ENCODE measurements at regions not wholly inside any gene's neighbourhood (a gene's known extent, or its start where the extent isn't known, plus 50 kb on each side); places are given as distances from the start of the nearest gene placed in this dataset.

GRCh38 chr4:14018191-14018853 lies 390.8 kb upstream of the BOD1L1 start (continued):
- no peak for TF ChIP-seq ZSCAN30 (tag by site-specific recombination; IDR thresholded peaks at IDR 0.05)

- CTCF ChIA-PET: no interaction called here
- no peak overlapping the region for H3K27ac ChIP-seq (ENCODE audit: extremely low read depth, low read depth, low read length)
- TF ChIP-seq OSR2 (tag by site-specific recombination; IDR thresholded peaks at IDR 0.05) (no peak), INSM2 (tag by site-specific recombination; IDR thresholded peaks at IDR 0.05) (no peak), ZBTB17 (tag by site-specific recombination; IDR thresholded peaks at IDR 0.05) (no peak), ZNF311 (tag by site-specific recombination; IDR thresholded peaks at IDR 0.05; ENCODE audit: borderline replicate concordance) (no peak), AEBP2 (tag by site-specific recombination; IDR thresholded peaks at IDR 0.05; ENCODE audit: borderline replicate concordance) (no peak), ZNF449 (tag by site-specific recombination; IDR thresholded peaks at IDR 0.05) (no peak), HIC1 (tag by site-specific recombination; IDR thresholded peaks at IDR 0.05) (no peak), PBX3 (CRISPR knock-in tag; IDR thresholded peaks at IDR 0.05) (no peak)
These were observed 394.9 kb upstream of the BOD1L1 start for GRCh38 chr4:14022456-14022855.

GRCh38 chr4:14023036-14023435 lies 395.5 kb upstream of the BOD1L1 start:
- POLR2A ChIA-PET: no interaction called here
- CTCF ChIA-PET: no interaction called here
- TF ChIP-seq KLF17 (tag by site-specific recombination; IDR thresholded peaks at IDR 0.05) (no peak), OVOL3 (tag by site-specific recombination; IDR thresholded peaks at IDR 0.05) (no peak), ZNF341 (tag by site-specific recombination; IDR thresholded peaks at IDR 0.05; ENCODE audit: low read depth) (no peak), ZBTB21 (tag by site-specific recombination; IDR thresholded peaks at IDR 0.05) (no peak), ZNF510 (tag by site-specific recombination; IDR thresholded peaks at IDR 0.05; ENCODE audit: insufficient replicate concordance) (no peak), ZNF776 (tag by site-specific recombination; IDR thresholded peaks at IDR 0.05; ENCODE audit: borderline replicate concordance) (no peak), INSM2 (tag by site-specific recombination; IDR thresholded peaks at IDR 0.05) (no peak)

More at GRCh38 chr4:14022456-14022855, 394.9 kb upstream of the BOD1L1 start:
- Histone ChIP-seq H3K36me3 (ENCODE audit: control insufficient read depth in 2 of 2, insufficient read depth in 1 of 2, low read length in 2 of 2) (no peaks in the 10 kb centered on the region), H3K4me3 (ENCODE audit: low read depth, low read length) (no peak overlapping the region), H3K4me1 (ENCODE audit: control insufficient read depth, insufficient read depth, low read length) (no peaks in the 10 kb centered on the region), H3K9me3 (ENCODE audit: control insufficient read depth, insufficient read depth, low read depth, low read length) (no peaks in the 10 kb centered on the region)
- POLR2A ChIA-PET: no interaction called here

More at GRCh38 chr4:14023036-14023435, 395.5 kb upstream of the BOD1L1 start:
- Histone ChIP-seq H3K36me3 (ENCODE audit: control insufficient read depth in 2 of 2, insufficient read depth in 1 of 2, low read length in 2 of 2) (no peaks in the 10 kb centered on the region), H3K9me3 (ENCODE audit: control insufficient read depth, insufficient read depth, low read depth, low read length) (no peaks in the 10 kb centered on the region), H3K27ac (ENCODE audit: extremely low read depth, low read depth, low read length) (no peak overlapping the region), H3K4me1 (ENCODE audit: control insufficient read depth, insufficient read depth, low read length) (no peaks in the 10 kb centered on the region), H3K4me3 (ENCODE audit: low read depth, low read length) (no peak overlapping the region)

All from HEK293 (cell line).